ENCODE measurements at regions not wholly inside any gene's neighbourhood (a gene's known extent, or its start where the extent isn't known, plus 50 kb on each side); places are given as distances from the start of the nearest gene placed in this dataset.
A peak's percentile ranks its signal among the peaks of the same experiment; 100 is the strongest.
"Not testable (repeated sequence)": the region's sequence is repeated elsewhere in the genome, so short reads cannot be mapped to it uniquely, and the experiment has no call there.

DNA sequence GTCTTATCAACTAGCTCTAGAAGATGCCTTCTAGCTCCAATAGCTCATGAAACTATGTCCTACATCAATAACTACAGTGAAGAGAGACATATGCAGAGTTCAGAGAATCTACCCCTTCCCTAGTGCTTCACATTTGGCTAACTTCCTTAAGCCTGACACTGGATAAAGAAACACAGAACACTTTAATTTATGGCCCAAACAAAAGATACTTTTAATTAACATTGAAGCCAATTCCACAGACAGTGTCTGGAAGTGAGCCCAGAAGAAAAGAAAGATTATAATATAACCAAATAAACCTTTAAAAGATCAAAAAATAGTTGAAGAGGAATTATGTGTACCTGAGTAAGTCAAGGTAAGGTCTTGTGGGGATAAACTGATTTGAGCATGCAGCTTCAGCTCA lies 255.2 kb downstream of the C11orf87 start:
- no peak for DNase-seq

DNA sequence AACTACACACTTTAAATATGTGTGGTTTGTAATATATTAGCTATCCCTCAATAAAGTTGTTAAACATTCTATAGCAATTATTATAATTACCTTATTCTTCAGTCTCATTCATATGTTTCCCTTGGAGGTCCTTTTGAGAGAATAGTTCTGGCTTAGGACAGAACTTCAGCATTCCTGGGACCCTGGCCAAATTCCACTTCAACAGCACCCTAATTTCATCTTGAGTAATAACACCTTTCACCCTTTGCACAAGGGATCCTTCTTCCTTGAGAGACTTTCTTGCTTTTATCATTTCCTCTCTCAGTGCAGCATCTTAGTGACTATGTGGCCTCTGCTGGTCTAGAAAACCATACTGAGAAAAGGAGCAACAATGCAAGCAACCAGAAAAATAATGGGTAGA lies 255.9 kb downstream of the C11orf87 start:
- no peak for DNase-seq

GRCh38 chr11:109680127-109680526 lies 258.1 kb downstream of the C11orf87 start:
- DNase-seq, result no peak

GRCh38 chr11:109682788-109683187 lies 260.8 kb downstream of the C11orf87 start:
- DNase-seq, result not testable (repeated sequence)

- DNase-seq, result no peak
Measured at GRCh38 chr11:109695696-109696095, 273.7 kb downstream of the C11orf87 start.

GRCh38 chr11:109696191-109696897 lies 274.4 kb downstream of the C11orf87 start:
- DNase-seq, result no peak

DNA sequence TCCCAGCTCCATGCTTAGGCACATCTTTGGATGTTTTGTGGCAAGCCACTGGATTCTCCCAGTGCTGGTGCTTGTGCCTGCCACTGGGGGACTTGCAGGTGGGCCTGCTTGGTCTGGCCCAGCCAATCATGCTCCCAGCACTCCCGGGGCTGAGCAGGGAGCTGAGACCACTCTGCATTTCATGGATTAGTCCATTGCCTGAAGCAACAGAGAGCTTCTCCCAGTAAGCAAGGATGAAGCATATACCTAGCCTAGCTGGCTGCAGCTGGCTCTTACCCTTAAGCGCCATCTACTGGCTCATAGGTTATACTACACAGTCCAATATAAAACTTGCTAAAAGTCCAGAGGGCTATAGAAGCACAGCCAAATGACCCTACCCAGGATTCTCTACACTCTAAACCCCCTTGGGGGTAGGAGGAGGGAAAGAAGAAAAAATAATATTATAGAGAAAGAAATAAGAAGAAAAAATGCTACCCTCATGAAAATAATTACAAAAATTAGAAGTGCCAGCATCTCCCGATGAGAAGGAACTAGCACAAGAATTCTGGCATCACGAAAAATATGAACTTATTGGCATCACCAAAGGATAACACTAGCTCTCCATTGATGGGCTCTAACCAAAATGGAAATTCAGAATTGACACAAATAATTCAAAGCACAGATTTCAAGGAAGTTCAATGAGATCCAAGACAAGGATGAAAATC lies 275.3 kb downstream of the C11orf87 start:
- DNase-seq, result no peak

- no peak for DNase-seq
Measured at GRCh38 chr11:109698237-109698636, 276.2 kb downstream of the C11orf87 start.

DNA sequence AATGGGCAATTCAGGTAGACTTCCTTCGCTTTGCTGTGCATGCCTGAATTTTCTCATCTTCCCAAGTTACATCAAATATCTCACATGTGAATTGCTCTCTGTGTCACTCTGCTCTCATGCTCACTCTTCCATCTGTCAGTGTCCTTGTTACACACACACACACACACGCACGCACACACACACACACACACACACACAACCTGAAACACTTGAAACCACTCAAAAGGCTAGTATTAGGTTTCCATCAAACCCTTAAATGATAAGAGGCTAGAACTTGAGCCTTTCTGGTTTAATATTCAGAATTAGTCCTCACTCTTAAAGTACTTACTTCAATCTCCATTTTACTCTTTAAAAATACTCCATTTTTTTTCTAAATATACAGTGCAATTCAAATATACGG lies 282.4 kb downstream of the C11orf87 start:
- no peak for DNase-seq

DNA sequence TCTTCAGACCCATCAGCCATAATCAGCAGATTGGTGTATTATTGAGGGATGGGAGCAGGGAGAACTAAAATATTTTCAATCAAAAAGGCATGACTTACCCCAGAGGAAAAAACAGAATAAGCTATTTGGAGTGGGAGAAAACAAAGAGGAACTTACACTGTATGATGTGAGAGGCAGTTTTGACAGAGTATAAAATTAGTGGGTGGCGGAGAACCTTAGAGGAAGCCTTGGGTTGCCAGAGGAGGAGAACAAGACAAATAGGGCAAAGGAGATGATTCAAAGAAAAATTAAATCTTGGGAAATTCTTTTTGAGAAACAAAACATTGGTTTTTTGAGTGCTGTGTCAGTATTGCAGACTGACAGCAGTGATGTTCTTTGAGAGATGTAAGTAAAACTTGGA lies 285.0 kb downstream of the C11orf87 start:
- DNase-seq, result no peak

- peak in 2 of 51 donors; percentile 1 to 4 for DNase-seq
Measured at GRCh38 chr11:109707411-109707810, 285.4 kb downstream of the C11orf87 start.

- no peak for DNase-seq
Measured at GRCh38 chr11:109708184-109708583, 286.2 kb downstream of the C11orf87 start.

- not testable (repeated sequence) for DNase-seq
Measured at GRCh38 chr11:109714444-109714843, 292.5 kb downstream of the C11orf87 start.

DNA sequence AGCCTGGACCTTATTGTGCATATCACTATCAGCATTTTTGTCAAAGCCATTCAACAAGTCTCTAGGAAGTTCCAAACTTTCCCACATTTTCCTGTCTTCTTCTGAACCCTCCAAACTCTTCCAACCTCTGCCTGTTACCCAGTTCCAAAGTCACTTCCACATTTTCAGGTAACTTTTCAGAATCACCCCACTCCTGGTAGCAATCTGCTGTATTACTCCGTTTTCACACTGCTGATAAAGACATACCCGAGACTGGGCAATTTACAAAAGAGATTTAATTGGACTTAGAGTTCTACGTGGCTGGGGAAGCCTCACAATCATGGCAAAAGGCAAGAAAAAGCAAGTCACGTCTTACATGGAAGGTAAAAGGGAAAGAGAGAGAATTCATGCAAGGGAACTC lies 293.4 kb downstream of the C11orf87 start:
- DNase-seq, result not testable (repeated sequence)

DNA sequence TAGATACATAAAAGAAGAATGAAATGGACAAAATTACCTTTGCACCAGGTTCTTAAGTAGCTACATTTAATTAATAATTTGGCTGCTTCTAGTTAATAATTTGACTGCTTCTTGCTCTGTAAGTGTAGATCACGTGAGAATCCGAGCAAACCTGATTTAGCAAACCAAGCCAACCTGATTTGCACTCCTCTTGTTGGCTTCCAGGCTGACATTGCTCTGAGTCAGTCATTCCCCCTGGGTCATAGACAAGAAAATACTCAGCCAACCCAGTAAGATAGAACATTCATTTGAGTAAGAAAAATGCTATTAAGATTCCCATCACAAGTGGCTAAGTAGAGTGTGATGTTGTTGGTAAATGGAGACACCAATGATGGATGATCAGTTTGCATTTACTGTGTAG lies 304.1 kb downstream of the C11orf87 start:
- no peak for DNase-seq

DNA sequence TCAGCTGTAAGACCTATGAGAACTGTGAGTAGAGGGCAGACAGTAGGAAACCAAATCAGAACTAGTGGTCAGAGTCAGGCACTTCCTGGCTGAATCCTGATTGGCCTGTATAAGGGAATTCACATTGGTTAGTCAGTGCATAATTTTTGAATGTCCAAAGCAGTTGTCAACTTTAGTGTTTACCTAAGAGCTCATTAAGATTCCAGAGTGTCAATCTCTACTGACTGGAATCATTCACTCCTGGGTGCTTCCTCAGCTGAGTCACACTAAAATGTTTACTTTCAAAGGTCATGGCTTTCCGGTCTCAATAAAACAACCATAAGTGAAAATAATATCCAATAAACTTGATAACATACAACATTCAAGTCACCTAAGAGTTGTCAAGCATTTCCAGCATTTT lies 306.1 kb downstream of the C11orf87 start:
- no peak for DNase-seq

DNA sequence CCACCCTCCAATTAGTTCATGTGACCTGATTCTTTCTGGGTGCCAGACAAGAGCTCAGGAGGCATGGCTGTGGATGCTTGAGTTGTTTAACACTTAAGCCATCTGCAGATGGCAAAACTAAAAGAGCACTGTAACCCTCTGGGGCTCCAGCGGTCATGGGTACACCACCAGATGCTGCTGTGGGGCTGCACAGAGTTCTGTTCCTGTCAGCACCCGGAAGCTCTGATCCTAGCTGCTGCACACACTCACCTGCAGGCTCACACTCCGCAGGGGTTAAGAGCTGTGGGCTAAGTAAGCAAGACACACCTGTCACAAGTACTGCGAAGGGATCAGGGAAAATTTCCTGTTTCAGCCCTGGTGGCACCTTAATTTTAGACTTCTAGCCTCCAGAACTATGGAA lies 307.8 kb downstream of the C11orf87 start:
- no peak for DNase-seq

DNA sequence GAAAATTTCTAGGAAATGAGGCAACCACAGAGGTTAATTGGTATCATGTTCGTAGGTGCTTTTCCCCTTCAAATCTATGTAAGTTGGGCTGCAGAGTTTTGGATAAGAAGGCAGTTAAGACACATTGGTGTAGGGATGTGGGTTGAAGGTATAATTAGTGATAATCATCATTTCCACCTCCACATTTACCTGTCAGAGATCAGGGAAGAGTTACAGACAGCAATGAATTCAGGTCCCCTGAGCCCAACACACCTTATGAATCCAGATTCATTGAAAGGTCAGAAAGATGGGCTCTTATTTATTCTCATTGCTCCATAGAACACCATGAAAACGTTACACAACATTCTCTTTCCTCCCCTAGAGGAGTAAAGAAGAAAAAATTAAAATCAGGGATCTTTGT lies 308.7 kb downstream of the C11orf87 start:
- DNase-seq, result no peak

GRCh38 chr11:109731451-109731850 lies 309.5 kb downstream of the C11orf87 start:
- DNase-seq, result no peak

DNA sequence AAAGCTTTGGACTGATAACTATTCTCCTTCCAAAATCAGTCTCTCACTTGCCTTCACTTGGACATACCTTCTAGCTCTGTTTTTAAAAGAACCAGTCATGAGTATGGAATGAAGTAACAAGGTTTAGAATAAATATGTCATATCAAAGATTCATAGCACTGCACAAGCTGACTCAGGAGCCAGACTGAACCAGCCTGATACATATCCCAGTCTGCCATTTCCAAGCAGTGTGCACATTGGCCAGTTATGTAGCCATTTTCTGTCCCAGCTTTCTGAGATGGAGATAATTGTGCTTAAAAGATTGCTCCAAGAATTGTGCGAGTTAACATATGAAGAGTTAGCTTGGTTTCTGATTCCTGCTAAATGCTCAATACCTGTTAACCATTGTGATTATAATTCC lies 311.3 kb downstream of the C11orf87 start:
- no peak for DNase-seq

DNA sequence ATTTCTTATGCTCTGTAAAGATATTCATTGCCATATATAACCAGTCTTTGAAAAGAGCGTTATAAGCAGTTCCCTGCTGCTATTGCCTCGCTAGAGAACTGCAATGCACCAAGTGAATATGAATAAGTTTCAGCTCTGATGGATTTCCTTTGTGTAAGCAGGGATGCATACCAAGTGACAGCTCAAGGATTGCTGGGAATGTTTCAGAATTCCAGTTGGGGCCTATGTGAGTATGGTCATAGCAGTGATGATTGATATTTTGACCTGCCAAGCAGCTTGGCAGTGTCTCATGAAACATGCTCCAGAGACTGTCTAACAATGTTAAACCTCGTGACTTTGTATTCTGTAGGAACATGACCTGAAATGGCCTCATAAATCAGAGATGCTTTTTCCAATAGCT lies 312.6 kb downstream of the C11orf87 start:
- DNase-seq, result no peak

- no peak for DNase-seq
Measured at GRCh38 chr11:109735128-109735527, 313.1 kb downstream of the C11orf87 start.

DNA sequence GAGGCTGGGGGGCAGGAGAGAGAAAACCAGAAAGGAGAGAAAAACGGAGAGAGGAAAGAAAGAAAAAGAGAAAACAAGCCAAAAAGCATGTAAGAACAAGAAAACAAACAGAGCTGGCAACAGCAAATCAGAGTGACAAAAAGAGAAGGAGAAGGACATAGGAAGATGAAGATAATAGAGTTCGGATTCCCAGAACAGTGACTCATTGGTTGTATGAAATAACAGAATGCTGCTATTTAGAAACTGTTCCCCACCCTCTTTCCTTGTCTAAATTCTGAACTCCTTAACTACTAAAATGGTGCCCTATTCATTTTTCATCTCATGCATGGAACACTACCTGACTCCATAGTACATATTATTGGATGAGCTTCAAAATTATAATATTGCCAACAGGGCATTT lies 317.4 kb downstream of the C11orf87 start:
- DNase-seq, result no peak
